HEK293 (cell line): ENCODE measurements at regions not wholly inside any gene's neighbourhood (a gene's known extent, or its start where the extent isn't known, plus 50 kb on each side); places are given as distances from the start of the nearest gene placed in this dataset.

Experiments used
- ZNF169 ChIP-seq: fragments of 450-650 bp; formaldehyde crosslinking; IDR thresholded peaks from 2 replicates; pipeline ENCODE4 v1.5.1; 2016; ENCODE audit warnings: missing biosample characterization, missing genetic modification characterization
- ZNF184 ChIP-seq: fragments of 450-650 bp; IDR thresholded peaks from 2 replicates; pipeline ENCODE4 v1.5.1; 2018; ENCODE audit warnings: missing biosample characterization, mild to moderate bottlenecking, missing genetic modification characterization
- ZNF501 ChIP-seq: fragments of 450-650 bp; formaldehyde crosslinking; IDR thresholded peaks from 2 replicates; pipeline ENCODE4 v1.5.1; 2016; ENCODE audit warnings: missing biosample characterization, missing genetic modification characterization

- TF ChIP-seq ZNF184 (tag by site-specific recombination) (no peak), ZNF501 (no peak), ZNF169 (tag by site-specific recombination) (no peak)
Measured at GRCh38 chr7:85829176-85829575, 642.3 kb upstream of the SEMA3D start.
